ENCODE measurements at regions not wholly inside any gene's neighbourhood (a gene's known extent, or its start where the extent isn't known, plus 50 kb on each side); places are given as distances from the start of the nearest gene placed in this dataset.

DNA sequence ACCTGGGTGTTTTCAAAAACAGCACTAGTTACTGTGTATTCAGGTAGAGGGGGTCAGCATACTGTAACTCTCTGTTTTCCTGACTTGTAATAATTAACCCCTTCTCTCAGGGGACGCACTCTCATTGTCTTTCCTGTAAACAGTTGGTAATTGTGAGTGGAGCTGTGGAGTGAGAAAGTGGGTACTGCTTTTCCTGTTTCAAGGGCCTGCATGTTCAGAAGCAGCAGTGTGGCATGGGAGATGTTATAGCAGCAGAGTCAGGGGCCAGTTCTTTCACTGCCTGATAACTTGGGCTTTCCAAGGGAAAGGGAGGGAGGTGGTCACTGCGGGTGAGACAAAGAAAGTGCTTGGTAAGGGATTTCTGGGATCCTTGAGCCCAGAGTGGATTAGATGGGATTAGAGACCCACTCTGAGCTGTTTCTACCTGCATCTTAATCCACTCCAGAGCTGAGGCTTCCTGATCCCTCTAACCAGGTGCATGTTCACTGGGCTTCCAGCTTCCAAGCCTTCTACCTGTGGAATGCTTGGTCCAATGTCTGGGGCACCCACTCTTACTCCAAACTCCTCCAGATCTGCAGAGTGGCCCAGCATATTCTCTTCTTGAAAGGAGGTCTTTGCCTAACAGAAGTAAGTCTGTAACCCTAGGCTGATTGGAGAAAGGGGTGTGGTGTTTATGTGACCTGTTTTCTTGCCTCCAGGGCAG lies 105.2 kb downstream of the RPLP1 start:
- TF ChIP-seq CTCF (conservative IDR thresholded peaks at IDR 0.05): no peak
- TF ChIP-seq EZH2 (IDR thresholded peaks at IDR 0.05; ENCODE audit: low read depth): no peak

All from PC-9 (cell line).